HG03066 (cell line): ENCODE measurements at regions not wholly inside any gene's neighbourhood (a gene's known extent, or its start where the extent isn't known, plus 50 kb on each side); places are given as distances from the start of the nearest gene placed in this dataset.

Source experiments
- ATAC-seq: cut with Tn5 transposase; IDR thresholded peaks from one replicate; pipeline ENCODE4 v1.9.1; 2021; ENCODE audit warnings: low read depth; ENCODE audit not compliant: unreplicated experiment

GRCh38 chr17:79189305-79189704 is 114.7 kb downstream of the ENGASE start:
- ATAC-seq, result no peak

- ATAC-seq, result no peak
These were observed 114.1 kb downstream of the ENGASE start for GRCh38 chr17:79188685-79189084.

- no peak for ATAC-seq
These were observed 113.4 kb downstream of the ENGASE start for GRCh38 chr17:79188048-79188447.

GRCh38 chr17:79187186-79187585 is 112.6 kb downstream of the ENGASE start:
- no peak for ATAC-seq

GRCh38 chr17:79186406-79186805 is 111.8 kb downstream of the ENGASE start:
- ATAC-seq, result no peak

GRCh38 chr17:79185671-79186070 is 111.0 kb downstream of the ENGASE start:
- ATAC-seq, result no peak

- ATAC-seq, result no peak
These were observed 109.6 kb downstream of the ENGASE start for GRCh38 chr17:79184219-79184618.

- no peak for ATAC-seq
These were observed 108.9 kb downstream of the ENGASE start for GRCh38 chr17:79183293-79184158.

- no peak for ATAC-seq
These were observed 108.3 kb downstream of the ENGASE start for GRCh38 chr17:79183043-79183292.

GRCh38 chr17:79182176-79183042 is 107.8 kb downstream of the ENGASE start:
- ATAC-seq, result no peak

GRCh38 chr17:79180358-79181005 is 105.9 kb downstream of the ENGASE start:
- no peak for ATAC-seq

GRCh38 chr17:79179334-79179733 is 104.7 kb downstream of the ENGASE start:
- ATAC-seq, result no peak

- no peak for ATAC-seq
These were observed 103.3 kb downstream of the ENGASE start for GRCh38 chr17:79177877-79178276.

GRCh38 chr17:79176792-79177601 is 102.4 kb downstream of the ENGASE start:
- ATAC-seq, result no peak

GRCh38 chr17:79174905-79175856 is 100.6 kb downstream of the ENGASE start:
- ATAC-seq, result no peak

- ATAC-seq, result no peak
These were observed 99.7 kb downstream of the ENGASE start for GRCh38 chr17:79174193-79174765.

GRCh38 chr17:79171188-79171587 is 96.6 kb downstream of the ENGASE start:
- no peak for ATAC-seq

- no peak for ATAC-seq
These were observed 95.2 kb downstream of the ENGASE start for GRCh38 chr17:79169861-79170260.

GRCh38 chr17:79169366-79169765 is 94.7 kb downstream of the ENGASE start:
- no peak for ATAC-seq
